Right lobe of liver (tissue), 4 donors: ENCODE measurements at regions not wholly inside any gene's neighbourhood (a gene's known extent, or its start where the extent isn't known, plus 50 kb on each side); places are given as distances from the start of the nearest gene placed in this dataset.

Source experiments
- CTCF ChIP-seq, 4 donors: fragments of 200-600 bp in 3 of 4; fragments of 450-650 bp in 1 of 4; IDR thresholded peaks; one replicate each; pipeline versions ENCODE4 v1.5.1 to v1.8.0; 2016 to 2022; ENCODE audit warnings: antibody characterized with exemption in 4 of 4, mild to moderate bottlenecking in 2 of 4
- POLR2A ChIP-seq: fragments of 450-650 bp; IDR thresholded peaks from one replicate; pipeline ENCODE4 v1.6.1; 2017; ENCODE audit warnings: antibody characterized with exemption, mild to moderate bottlenecking
- donor health status: DM: no; HTN: no; CAD: no.
- donor health status: DM: no; HTN: no; CAD: no.
- donor health status: DM: no; HTN: yes; CAD: no.

- TF ChIP-seq CTCF (IDR thresholded peaks at IDR 0.05) (no peak), POLR2A (no peak)
Observed at GRCh38 chr6:147869201-147869600, 360.7 kb downstream of the SAMD5 start.
